H1 (cell line): ENCODE measurements at regions not wholly inside any gene's neighbourhood (a gene's known extent, or its start where the extent isn't known, plus 50 kb on each side); places are given as distances from the start of the nearest gene placed in this dataset.

Experiments
- CTCF ChIA-PET: fragments of 300-600 bp; sonication (Branson Sonifier 250); formaldehyde crosslinking; loops from one replicate; lab custom pipeline; 2021; ENCODE audit not compliant: partially characterized antibody; lab: Charles Lee
- POLR2A ChIA-PET: fragments of 300-600 bp; sonication (Branson Sonifier 250); formaldehyde crosslinking; loops from one replicate; lab custom pipeline; 2021; ENCODE audit warnings: inconsistent platforms; ENCODE audit not compliant: partially characterized antibody; lab: Charles Lee
- DNase-seq, 2 experiments: peaks; one replicate each; pipeline versions ENCODE4 v3.0.0 to v3.0.0-alpha.2; 2010 to 2022; ENCODE audit warnings: low spot score in 2 of 2, low read depth in 1 of 2, mixed read lengths in 1 of 2
- FAIRE-seq: peaks from 2 replicates; lab custom pipeline; 2011; peaks lifted over from hg19 to GRCh38; lab: Jason Lieb, UNC
- H2AFZ ChIP-seq: 2 replicates; pipeline ENCODE4 v1.8.1; 2012; ENCODE audit warnings: low read length, inconsistent platforms
- H2AK5ac ChIP-seq: 2 replicates; pipeline ENCODE4 v1.6.1; 2013; ENCODE audit warnings: low read depth, low read length
- H2BK120ac ChIP-seq: replicated peaks from 2 replicates; pipeline ENCODE3; 2013; ENCODE audit warnings: low read depth, low read length, inconsistent platforms
- H2BK12ac ChIP-seq: 2 replicates; pipeline ENCODE4 v1.6.1; 2013; ENCODE audit warnings: low read depth, low read length
- H2BK15ac ChIP-seq: 2 replicates; pipeline ENCODE4 v1.6.1; 2013; ENCODE audit warnings: low read length
- H2BK20ac ChIP-seq: 2 replicates; pipeline ENCODE4 v1.6.1; 2013; ENCODE audit warnings: low read length
- H2BK5ac ChIP-seq: 2 replicates; pipeline ENCODE4 v1.6.1; 2013; ENCODE audit warnings: low read depth, low read length
- H3K14ac ChIP-seq: 2 replicates; pipeline ENCODE4 v1.6.1; 2013; ENCODE audit warnings: inconsistent platforms; ENCODE audit not compliant: insufficient read length
- H3K18ac ChIP-seq: 2 replicates; pipeline ENCODE4 v1.6.1; 2013; ENCODE audit warnings: low read length; ENCODE audit errors: extremely low read depth
- H3K23ac ChIP-seq: 2 replicates; pipeline ENCODE4 v1.6.1; 2013; ENCODE audit warnings: inconsistent platforms; ENCODE audit not compliant: insufficient read length
- H3K23me2 ChIP-seq: 2 replicates; pipeline ENCODE4 v1.6.1; 2013; ENCODE audit warnings: low read depth, low read length
- H3K27ac ChIP-seq: 2 replicates; pipeline ENCODE4 v1.6.1; 2011; ENCODE audit warnings: low read depth, low read length, inconsistent platforms
- H3K27me3 ChIP-seq, 4 experiments: replicated peaks in 1 of 4; 1 replicate in 1 of 4; 2 replicates in 3 of 4; pipeline versions ENCODE4 v1.6.1 to v1.8.1; 2011 to 2013; ENCODE audit warnings: low read length in 3 of 4, mild to moderate bottlenecking in 3 of 4, inconsistent platforms in 2 of 4, mixed read lengths in 2 of 4, moderate library complexity in 1 of 4; ENCODE audit not compliant: control insufficient read depth in 3 of 4, insufficient read depth in 3 of 4; ENCODE audit errors: extremely low read depth in 1 of 4
- H3K36me3 ChIP-seq, 4 experiments: 2 replicates each; pipeline versions ENCODE4 v1.6.1 to v1.8.1; 2011 to 2013; ENCODE audit warnings: mild to moderate bottlenecking in 4 of 4, low read length in 3 of 4, moderate library complexity in 2 of 4, control low read depth in 1 of 4, inconsistent platforms in 1 of 4; ENCODE audit not compliant: insufficient read depth in 4 of 4, control insufficient read depth in 2 of 4
- H3K4ac ChIP-seq: replicated peaks from 2 replicates; pipeline ENCODE3; 2013; ENCODE audit warnings: low read length, low read depth, mixed read lengths, inconsistent platforms; ENCODE audit not compliant: insufficient read length
- H3K4me1 ChIP-seq, 4 experiments: replicated peaks in 1 of 4; 1 replicate in 1 of 4; 2 replicates in 3 of 4; pipeline versions ENCODE4 v1.6.1 to v1.8.1; 2011 to 2013; ENCODE audit warnings: low read length in 3 of 4, inconsistent platforms in 2 of 4, mixed read lengths in 1 of 4; ENCODE audit not compliant: insufficient read depth in 4 of 4, control insufficient read depth in 3 of 4
- H3K4me2 ChIP-seq, 2 experiments: 2 replicates each; pipeline versions ENCODE4 v1.6.1 to v1.8.1; 2011 to 2013; ENCODE audit warnings: low read depth in 2 of 2, low read length in 2 of 2, control low read depth in 1 of 2, inconsistent platforms in 1 of 2, mild to moderate bottlenecking in 1 of 2; ENCODE audit not compliant: insufficient read depth in 1 of 2
- H3K4me3 ChIP-seq, 4 experiments: fragments of 200-600, 300-600 bp in 1 of 4; sonication (generic), shearing (Covaris generic), sonication (Bioruptor Twin) in 1 of 4; 2 replicates each; pipeline versions ENCODE4 v1.5.1 to v1.8.1; 2011 to 2016; ENCODE audit warnings: low read length in 4 of 4, low read depth in 3 of 4, control low read depth in 2 of 4, inconsistent platforms in 2 of 4, mild to moderate bottlenecking in 2 of 4, mixed read lengths in 1 of 4, moderate library complexity in 1 of 4; ENCODE audit not compliant: insufficient read depth in 2 of 4; ENCODE audit errors: extremely low read depth in 1 of 4
- H3K56ac ChIP-seq: replicated peaks from 2 replicates; pipeline ENCODE3; 2013; ENCODE audit warnings: low read depth, mild to moderate bottlenecking, mixed read lengths, low read length, inconsistent platforms; ENCODE audit not compliant: insufficient read length
- H3K79me1 ChIP-seq: 2 replicates; pipeline ENCODE4 v1.6.1; 2013; ENCODE audit warnings: low read depth, low read length, control low read depth
- H3K79me2 ChIP-seq, 2 experiments: 2 replicates each; pipeline versions ENCODE4 v1.6.1 to v1.8.1; 2012 to 2013; ENCODE audit warnings: low read length in 2 of 2, mild to moderate bottlenecking in 2 of 2, inconsistent platforms in 1 of 2; ENCODE audit not compliant: insufficient read depth in 2 of 2, control insufficient read depth in 1 of 2
- H3K9ac ChIP-seq, 4 experiments: replicated peaks in 1 of 4; 1 replicate in 1 of 4; 2 replicates in 3 of 4; pipeline versions ENCODE4 v1.6.1 to v1.8.1; 2011 to 2013; ENCODE audit warnings: low read depth in 3 of 4, low read length in 3 of 4, control low read depth in 2 of 4, mild to moderate bottlenecking in 2 of 4, moderate library complexity in 2 of 4, inconsistent platforms in 1 of 4; ENCODE audit errors: extremely low read depth in 1 of 4
- H3K9me3 ChIP-seq, 2 experiments: 2 replicates each; pipeline versions ENCODE4 v1.6.1 to v1.8.1; 2012 to 2013; ENCODE audit warnings: mild to moderate bottlenecking in 2 of 2, moderate library complexity in 2 of 2, control low read depth in 1 of 2, inconsistent platforms in 1 of 2, low read depth in 1 of 2, low read length in 1 of 2, mixed read lengths in 1 of 2; ENCODE audit not compliant: insufficient read depth in 2 of 2
- H4K20me1 ChIP-seq, 2 experiments: replicated peaks in 1 of 2; 2 replicates each; pipeline versions ENCODE3 to v1.8.1; 2011 to 2013; ENCODE audit warnings: inconsistent platforms in 2 of 2, low read length in 2 of 2, mild to moderate bottlenecking in 1 of 2; ENCODE audit not compliant: insufficient read depth in 2 of 2, control insufficient read depth in 1 of 2
- H4K5ac ChIP-seq: 2 replicates; pipeline ENCODE4 v1.6.1; 2013; ENCODE audit warnings: low read length, low read depth, mixed read lengths, inconsistent platforms; ENCODE audit not compliant: insufficient read length
- H4K8ac ChIP-seq: 2 replicates; pipeline ENCODE4 v1.8.0; 2013; ENCODE audit warnings: mild to moderate bottlenecking, moderate library complexity, low read length, inconsistent platforms; ENCODE audit not compliant: insufficient read depth; ENCODE audit errors: extremely low read depth
- H4K91ac ChIP-seq: replicated peaks from 2 replicates; pipeline ENCODE3; 2013; ENCODE audit warnings: low read length, mixed read lengths, inconsistent platforms; ENCODE audit not compliant: insufficient read length
- ASH2L ChIP-seq: fragments of 200-600, 300-600 bp; sonication (generic); IDR thresholded peaks from one replicate; pipeline ENCODE4 v1.7.1; 2017; ENCODE audit warnings: low read length
- CBX8 ChIP-seq: fragments of 300-800, 300-1000 bp; sonication (generic); IDR thresholded peaks from 2 replicates; pipeline ENCODE4 v1.7.1; 2016; ENCODE audit warnings: low read depth, low read length, borderline replicate concordance
- CHD1 ChIP-seq: IDR thresholded peaks from 2 replicates; pipeline ENCODE4 v1.6.1; 2012; ENCODE audit warnings: low read depth, low read length, improper control_type of control experiment
- CTCF ChIP-seq, 3 experiments: IDR thresholded peaks; 1 replicate in 2 of 3; 2 replicates in 1 of 3; pipeline versions ENCODE4 v1.5.1 to v1.6.1; 2011; ENCODE audit warnings: low read length in 3 of 3, mild to moderate bottlenecking in 3 of 3, inconsistent platforms in 2 of 3, low read depth in 1 of 3, moderate library complexity in 1 of 3; ENCODE audit not compliant: insufficient read depth in 1 of 3; ENCODE audit errors: control extremely low read depth in 1 of 3
- KDM5A ChIP-seq: fragments of 200-600 bp; IDR thresholded peaks from 2 replicates; pipeline ENCODE4 v1.7.1; 2012; ENCODE audit warnings: mild to moderate bottlenecking, low read length, inconsistent platforms, mixed read lengths
- SIN3A ChIP-seq, 2 experiments: IDR thresholded peaks in 1 of 2; conservative IDR thresholded peaks in 1 of 2; 2 replicates each; pipeline ENCODE4 v1.6.1; 2011 to 2012; ENCODE audit warnings: low read length in 2 of 2, improper control_type of control experiment in 1 of 2, low read depth in 1 of 2, mild to moderate bottlenecking in 1 of 2
- YY1 ChIP-seq: IDR thresholded peaks from 2 replicates; pipeline ENCODE4 v1.6.1; 2011; ENCODE audit warnings: low read depth, mild to moderate bottlenecking, low read length
- WGBS, 2 experiments: shearing (Covaris generic) in 1 of 2; methylation state at CpG; one replicate each; pipeline versions ENCODE4 v1.1.6 to v1.1.7; 2013 to 2015; ENCODE audit warnings: low lambda C conversion rate in 2 of 2, mixed read lengths in 2 of 2, inconsistent platforms in 1 of 2, low coverage in 1 of 2, missing lambda C conversion rate in 1 of 2; ENCODE audit not compliant: insufficient replicate concordance in 2 of 2, insufficient coverage in 1 of 2, insufficient read length in 1 of 2; ENCODE audit errors: extremely low coverage in 1 of 2, missing lambda C conversion rate in 1 of 2; 5-methylcytosine and 5-hydroxymethylcytosine counted together

GRCh38 chr5:3801967-3802366 is 206.3 kb downstream of the IRX1 start:
- Histone ChIP-seq H3K14ac (no peak overlapping the region), H4K91ac (no peak overlapping the region), H3K23me2 (peaks cover 1% of the 10 kb centered on the region; the same call in 1 of the 2 replicates), H3K36me3 (no peaks in the 10 kb centered on the region), H3K4ac (no peak overlapping the region), H3K27ac (no peak overlapping the region), H3K79me2 (no peaks in the 10 kb centered on the region), H3K56ac (no peak overlapping the region), H3K4me2 (no peak overlapping the region), H2AK5ac (no peak overlapping the region), H3K4me1 (no peaks in the 10 kb centered on the region), H4K8ac (no peak overlapping the region), H2BK12ac (no peak overlapping the region), H3K4me3 (no peak overlapping the region), H2BK5ac (no peak overlapping the region), H4K5ac (no peak overlapping the region), H2AFZ (no peak overlapping the region), H3K23ac (no peak overlapping the region), H3K9me3 (no peaks in the 10 kb centered on the region; a peak in 1 of 4 replicates), H3K9ac (no peak overlapping the region), H3K79me1 (no peaks in the 10 kb centered on the region), H2BK15ac (no peak overlapping the region), H2BK120ac (no peak overlapping the region), H3K18ac (no peak overlapping the region), H2BK20ac (no peak overlapping the region), H3K27me3 (no peaks in the 10 kb centered on the region; a peak in 1 of 7 replicates), H4K20me1 (no peaks in the 10 kb centered on the region)
- no peak for FAIRE-seq
- CTCF ChIA-PET: interaction anchor here (0.9 kb wide), 1 partner anchor 180 kb away, joined by 3 read pairs; no protein-coding TSS in a partner anchor
- POLR2A ChIA-PET: no interaction called here
- DNase-seq: no peak
- 87% methylated on average over 2 of the region's 2 CpGs; no CpG with 5 or more reads in 1 of the 2 experiments for WGBS, 2 experiments
- TF ChIP-seq CTCF (IDR thresholded peaks at IDR 0.05; ENCODE audit: control extremely low read depth in 1 of 3, insufficient read depth in 1 of 3, low read depth in 1 of 3, low read length in 3 of 3) (no peak), KDM5A (no peak), ASH2L (no peak), CHD1 (no peak), YY1 (no peak), SIN3A (conservative IDR thresholded peaks at IDR 0.05 in 1 of 2, IDR thresholded peaks at IDR 0.05 in 1 of 2; ENCODE audit: low read depth in 1 of 2, low read length in 2 of 2) (no peak), CBX8 (no peak)
